HG02763 (cell line): ENCODE measurements at regions not wholly inside any gene's neighbourhood (a gene's known extent, or its start where the extent isn't known, plus 50 kb on each side); places are given as distances from the start of the nearest gene placed in this dataset.
"Not testable (repeated sequence)": the region's sequence is repeated elsewhere in the genome, so short reads cannot be mapped to it uniquely, and the experiment has no call there.

ENCODE experiments used
- ATAC-seq: cut with Tn5 transposase; IDR thresholded peaks from one replicate; pipeline ENCODE4 v1.9.1; 2021; ENCODE audit warnings: mild to moderate bottlenecking, moderate library complexity; ENCODE audit not compliant: unreplicated experiment

GRCh38 chr20:60095456-60095855, 137.2 kb downstream of the CDH26 start:
- ATAC-seq = no peak

DNA sequence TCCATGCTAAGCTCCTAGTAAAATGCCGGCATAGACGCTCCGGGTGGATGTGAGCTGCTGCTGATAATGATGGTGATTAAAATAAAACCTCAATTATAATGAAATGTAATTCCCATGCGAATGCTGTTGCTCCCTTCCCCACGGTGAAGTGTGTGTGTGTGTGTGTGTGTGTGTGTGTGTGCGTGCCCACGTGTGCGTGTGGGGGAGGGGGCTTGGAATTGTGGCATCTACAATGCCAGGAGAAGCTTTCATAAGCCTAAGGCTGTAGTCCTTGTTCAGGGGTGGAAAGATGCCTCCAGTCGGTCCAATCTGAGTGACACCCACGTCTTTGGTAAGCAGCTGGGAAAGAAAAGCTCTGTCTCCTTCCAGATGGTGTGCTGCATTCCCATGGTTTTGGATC, 137.9 kb downstream of the CDH26 start:
- ATAC-seq = no peak

- no peak for ATAC-seq
Observed at GRCh38 chr20:60097285-60097684, 139.1 kb downstream of the CDH26 start.

DNA sequence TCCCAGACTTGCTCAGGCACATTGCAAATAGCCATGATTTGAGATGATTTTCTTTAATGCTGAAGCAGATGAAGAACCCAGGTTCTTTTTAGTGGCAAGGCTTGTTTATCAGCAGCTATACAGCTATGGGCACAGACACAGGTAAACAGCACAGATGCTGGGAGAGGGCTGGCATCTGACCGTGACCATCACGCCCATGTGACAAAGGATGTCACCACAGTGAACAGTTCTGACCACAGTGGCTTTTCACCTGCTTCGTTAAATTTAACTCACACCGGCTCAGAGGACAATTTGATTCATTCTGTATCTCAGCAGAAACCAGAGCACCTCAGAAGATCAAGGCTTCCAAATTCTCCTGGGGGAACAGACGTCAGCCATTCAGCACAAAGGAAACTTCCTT, 142.6 kb downstream of the CDH26 start:
- no peak for ATAC-seq

DNA sequence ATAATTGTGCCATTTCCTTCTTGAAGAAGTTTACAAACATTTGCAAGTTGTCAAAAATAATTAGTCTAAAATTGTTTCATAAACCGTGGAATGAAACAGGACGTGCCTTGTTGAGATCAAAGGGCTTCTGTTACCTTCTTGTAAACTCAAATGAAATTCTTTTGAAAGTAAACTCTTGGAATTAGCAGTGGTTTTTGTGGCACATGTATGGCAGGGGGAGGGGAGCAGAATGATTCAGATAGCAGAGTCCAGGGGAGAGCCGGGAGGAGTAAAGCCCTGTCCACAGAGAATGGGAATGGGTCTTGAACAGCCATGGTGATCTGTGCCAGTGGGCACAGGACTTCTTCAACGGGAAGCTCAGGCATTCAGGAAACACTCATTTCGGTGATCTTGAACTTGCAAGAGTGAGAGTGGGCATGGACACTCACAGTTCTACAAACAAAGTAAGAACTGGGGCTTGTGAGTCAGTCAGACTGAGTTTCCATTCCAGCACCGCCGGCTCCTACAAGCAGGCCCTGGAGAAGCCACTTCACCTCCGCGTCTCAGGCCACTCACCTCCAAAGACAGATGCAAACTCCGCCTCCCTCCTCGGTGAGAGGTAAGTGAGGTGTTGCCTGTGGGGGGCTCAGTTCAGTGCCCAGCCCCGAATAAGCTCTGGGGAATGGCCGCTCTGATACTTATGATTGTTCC, 143.1 kb downstream of the CDH26 start:
- no peak for ATAC-seq

DNA sequence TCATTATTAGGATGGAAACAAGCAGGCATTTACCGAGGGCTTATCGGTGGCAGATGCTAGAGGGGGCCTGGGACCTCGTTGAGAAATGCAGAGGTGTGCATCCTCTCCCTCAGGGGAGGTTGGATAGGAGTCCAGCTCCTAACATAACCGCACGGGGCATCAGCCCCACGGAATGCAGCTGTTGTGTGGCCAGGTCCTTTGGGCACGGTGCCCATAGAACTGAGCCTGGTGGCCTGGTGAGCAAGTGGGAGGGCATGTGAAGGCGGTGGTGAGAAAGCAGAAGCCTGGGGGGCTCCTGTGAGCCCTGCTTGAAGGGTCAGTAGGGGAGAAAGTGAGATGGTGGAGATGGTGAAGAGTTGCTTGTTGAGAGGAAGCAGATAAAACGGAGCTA, 143.7 kb downstream of the CDH26 start:
- ATAC-seq = no peak

- no peak for ATAC-seq
Observed at GRCh38 chr20:60102665-60103210, 144.5 kb downstream of the CDH26 start.

GRCh38 chr20:60104993-60105803, 147.0 kb downstream of the CDH26 start:
- ATAC-seq = no peak

DNA sequence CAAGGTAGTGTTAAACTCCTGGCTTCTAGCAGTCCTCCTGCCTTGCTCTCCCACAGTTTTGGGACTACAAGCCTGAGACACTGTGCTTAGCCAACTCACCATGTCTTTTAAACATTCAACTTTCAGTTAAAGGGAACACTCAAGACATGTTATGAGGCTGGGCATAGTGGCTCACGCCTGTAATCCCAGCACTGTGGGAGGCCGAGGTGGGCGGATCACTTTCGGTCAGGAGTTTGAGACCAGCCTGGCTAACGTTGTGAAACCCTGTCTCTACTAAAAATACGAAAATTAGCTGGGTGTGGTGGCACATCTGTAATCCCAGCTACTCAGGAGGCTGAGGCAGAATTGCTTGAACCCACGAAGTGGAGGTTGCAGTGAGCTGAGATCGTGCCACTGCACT, 148.0 kb downstream of the CDH26 start:
- not testable (repeated sequence) for ATAC-seq

- ATAC-seq = no peak
Observed at GRCh38 chr20:60107621-60108390, 149.6 kb downstream of the CDH26 start.

DNA sequence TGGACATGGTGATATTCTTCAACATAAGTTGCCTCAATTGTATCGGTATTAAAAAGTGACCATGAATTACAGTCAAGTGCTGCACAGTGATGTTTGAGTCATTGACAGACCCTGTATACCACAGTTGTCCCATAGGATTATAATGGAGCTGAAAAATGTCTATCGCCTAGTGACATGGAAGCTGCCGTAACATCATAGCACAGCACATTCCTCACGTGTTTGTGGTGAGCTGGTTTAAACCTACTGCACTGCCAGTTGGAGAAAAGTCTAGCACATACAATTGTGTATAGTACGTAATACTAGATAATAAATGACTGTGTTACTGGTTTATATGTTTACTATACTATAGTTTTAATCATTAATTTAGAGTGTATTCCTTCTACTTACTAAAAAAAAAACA, 150.2 kb downstream of the CDH26 start:
- no peak for ATAC-seq

DNA sequence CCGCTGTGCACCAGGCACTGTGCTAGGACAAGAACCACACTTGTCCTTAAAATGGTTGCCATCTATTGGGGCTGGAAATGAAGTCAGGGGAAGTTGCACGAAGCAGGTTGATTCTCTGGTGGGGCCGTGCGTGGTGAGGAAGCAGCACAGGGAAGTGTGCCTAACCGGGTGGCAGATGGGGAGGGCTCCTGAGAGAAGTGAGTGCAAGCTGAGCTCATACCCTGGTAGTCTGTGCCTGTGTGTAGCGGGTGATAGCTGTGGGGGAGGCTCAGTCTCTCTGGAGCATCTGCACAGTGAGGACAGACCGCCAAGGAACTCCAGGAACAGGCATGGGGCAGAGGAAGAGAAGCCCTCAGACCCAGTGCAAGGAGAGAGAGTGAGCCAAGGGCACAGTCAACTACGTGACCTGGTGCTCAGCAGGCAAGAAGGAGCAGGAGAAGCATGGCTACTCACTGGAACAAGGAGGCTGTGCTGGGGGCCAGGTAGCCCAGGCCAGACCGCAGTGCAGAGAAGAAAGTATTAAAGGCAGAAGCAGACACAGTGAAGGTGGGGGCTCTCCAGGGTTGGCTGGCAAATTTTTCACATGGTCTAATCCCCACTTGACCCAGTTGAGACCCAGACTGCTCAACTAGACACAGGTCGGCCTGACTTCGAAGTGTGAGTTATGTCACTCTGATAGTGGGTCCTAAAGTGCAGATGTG, 155.0 kb downstream of the CDH26 start:
- no peak for ATAC-seq

- no peak for ATAC-seq
Observed at GRCh38 chr20:60113771-60114170, 155.5 kb downstream of the CDH26 start.

- no peak for ATAC-seq
Observed at GRCh38 chr20:60115451-60115850, 157.2 kb downstream of the CDH26 start.

GRCh38 chr20:60116128-60116909, 158.1 kb downstream of the CDH26 start:
- no peak for ATAC-seq

GRCh38 chr20:60117065-60117464, 158.8 kb downstream of the CDH26 start:
- ATAC-seq = no peak

DNA sequence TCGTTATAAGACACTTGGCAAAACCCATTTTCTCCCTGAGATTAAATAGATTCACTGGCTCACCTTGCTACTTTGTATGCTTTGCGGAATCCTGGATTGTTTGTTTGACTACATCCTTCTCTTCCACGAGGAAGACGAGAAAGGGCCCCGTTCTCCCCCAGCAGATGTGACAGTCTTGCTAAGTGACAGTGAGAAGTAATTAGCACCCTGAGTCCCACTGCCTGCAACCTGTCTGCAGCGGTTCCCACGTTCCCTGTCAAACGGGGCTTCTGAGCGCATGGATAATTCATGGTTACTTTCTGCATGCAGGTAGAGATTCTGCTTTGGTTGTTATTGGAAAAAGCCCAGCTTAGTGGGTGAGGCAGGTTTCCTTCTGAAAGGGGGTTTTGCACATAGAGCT, 163.7 kb downstream of the CDH26 start:
- ATAC-seq = no peak

DNA sequence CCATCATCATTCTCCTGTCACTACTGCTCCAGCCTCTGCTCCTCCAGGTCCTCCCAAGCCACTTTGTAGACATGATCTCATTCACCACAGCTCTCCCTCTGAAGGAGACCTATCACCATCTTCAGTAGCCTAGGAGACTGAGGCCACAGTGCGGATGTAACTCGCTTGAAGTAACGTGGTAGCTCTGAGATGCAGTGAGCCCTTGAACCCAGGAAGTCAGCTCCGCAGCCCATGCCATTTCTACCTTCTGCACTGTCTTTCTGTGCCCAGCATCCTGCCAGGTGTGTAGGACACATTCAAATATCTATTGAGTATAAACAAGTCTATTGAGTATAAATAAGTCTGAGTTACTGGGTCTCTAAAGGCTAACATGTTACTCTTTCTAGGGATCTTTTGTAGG, 164.4 kb downstream of the CDH26 start:
- ATAC-seq = no peak

DNA sequence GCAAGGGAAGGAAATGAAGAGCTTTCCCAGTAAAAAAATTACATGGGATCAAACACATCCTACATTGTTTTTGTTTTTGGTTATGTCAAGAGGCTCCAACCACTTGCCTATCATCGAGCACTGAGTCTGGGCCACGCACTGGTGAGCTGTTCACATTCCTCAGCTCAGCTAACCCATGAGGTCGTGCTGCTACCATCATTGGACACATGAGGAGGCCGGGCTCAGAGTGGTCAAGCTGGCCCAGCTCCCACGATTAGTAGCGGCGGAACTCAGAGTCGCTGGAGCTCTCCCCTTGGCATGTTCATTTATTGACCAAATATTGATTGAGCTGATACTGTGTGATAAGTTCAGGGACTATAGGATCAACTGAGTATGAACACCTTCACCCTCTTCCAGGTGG, 164.9 kb downstream of the CDH26 start:
- no peak for ATAC-seq

GRCh38 chr20:60123652-60124051, 165.4 kb downstream of the CDH26 start:
- ATAC-seq = no peak
